Mesodermal cell (in vitro differentiated cells): ENCODE measurements at regions not wholly inside any gene's neighbourhood (a gene's known extent, or its start where the extent isn't known, plus 50 kb on each side); places are given as distances from the start of the nearest gene placed in this dataset.
A peak's percentile ranks its signal among the peaks of the same experiment; 100 is the strongest.
"Not testable (repeated sequence)": the region's sequence is repeated elsewhere in the genome, so short reads cannot be mapped to it uniquely, and the experiment has no call there.

Experiments
- H3K27ac ChIP-seq: 2 replicates; pipeline ENCODE4 v1.7.0; 2013; ENCODE audit warnings: mild to moderate bottlenecking, low read depth, low read length, moderate library complexity; ENCODE audit not compliant: severe bottlenecking
- H3K36me3 ChIP-seq: 2 replicates; pipeline ENCODE4 v1.7.1; 2013; ENCODE audit warnings: mild to moderate bottlenecking, low read length, moderate library complexity; ENCODE audit not compliant: control insufficient read depth, insufficient read depth
- H3K4me1 ChIP-seq: one replicate; pipeline ENCODE4 v1.7.1; 2013; ENCODE audit warnings: mild to moderate bottlenecking, low read length; ENCODE audit not compliant: insufficient read depth, control insufficient read depth, poor library complexity, severe bottlenecking
- H3K4me3 ChIP-seq: 2 replicates; pipeline ENCODE4 v1.7.0; 2013; ENCODE audit warnings: low read length, control low read depth, mild to moderate bottlenecking; ENCODE audit not compliant: insufficient read depth, poor library complexity, severe bottlenecking; ENCODE audit errors: extremely low read depth
- H3K9me3 ChIP-seq: 2 replicates; pipeline ENCODE4 v1.7.1; 2013; ENCODE audit warnings: mild to moderate bottlenecking, low read length, moderate library complexity; ENCODE audit not compliant: control insufficient read depth
- WGBS, 2 experiments: methylation state at CpG; one replicate each; pipeline ENCODE4 v1.1.5; 2013; ENCODE audit warnings: missing lambda C conversion rate in 2 of 2; ENCODE audit not compliant: insufficient coverage in 2 of 2; 5-methylcytosine and 5-hydroxymethylcytosine counted together

- WGBS, 2 experiments, result 0% methylated on average over 1 of the region's 2 CpGs
- Histone ChIP-seq H3K9me3 (no peaks in the 10 kb centered on the region), H3K4me3 (no peak overlapping the region), H3K4me1 (no peaks in the 10 kb centered on the region), H3K36me3 (no peaks in the 10 kb centered on the region), H3K27ac (no peak overlapping the region)
Measured at GRCh38 chr3:153809097-153809496, 312.1 kb upstream of the ARHGEF26 start.

GRCh38 chr3:153818338-153818737 is 302.9 kb upstream of the ARHGEF26 start:
- Histone ChIP-seq H3K27ac (no peak overlapping the region), H3K4me3 (no peak overlapping the region), H3K36me3 (no peaks in the 10 kb centered on the region), H3K4me1 (no peaks in the 10 kb centered on the region), H3K9me3 (no peaks in the 10 kb centered on the region)

GRCh38 chr3:153820035-153820434 is 301.2 kb upstream of the ARHGEF26 start:
- H3K9me3 ChIP-seq, result no peaks in the 10 kb centered on the region
- H3K4me1 ChIP-seq, result no peaks in the 10 kb centered on the region
- H3K36me3 ChIP-seq, result no peaks in the 10 kb centered on the region
- no peak overlapping the region for H3K4me3 ChIP-seq
- no peak overlapping the region for H3K27ac ChIP-seq

- H3K9me3 ChIP-seq, H3K36me3 ChIP-seq, H3K27ac ChIP-seq, H3K4me1 ChIP-seq, H3K4me3 ChIP-seq: not testable (repeated sequence)
- 88% methylated on average over 1 of the region's 3 CpGs; no CpG with 5 or more reads in 1 of the 2 experiments for WGBS, 2 experiments
Measured at GRCh38 chr3:153828346-153828745, 292.8 kb upstream of the ARHGEF26 start.

- Histone ChIP-seq H3K36me3 (no peaks in the 10 kb centered on the region), H3K27ac (no peak overlapping the region), H3K9me3 (no peaks in the 10 kb centered on the region), H3K4me1 (peaks cover 7% of the 10 kb centered on the region), H3K4me3 (no peak overlapping the region)
- no CpG with 5 or more reads among the region's 2 CpGs for WGBS, 2 experiments
Measured at GRCh38 chr3:153829606-153830170, 291.5 kb upstream of the ARHGEF26 start.

GRCh38 chr3:153830552-153830951 is 290.6 kb upstream of the ARHGEF26 start:
- Histone ChIP-seq H3K4me1 (peaks cover 7% of the 10 kb centered on the region), H3K27ac (no peak overlapping the region), H3K4me3 (no peak overlapping the region), H3K9me3 (no peaks in the 10 kb centered on the region), H3K36me3 (no peaks in the 10 kb centered on the region)
- 89 to 100% methylated on average over 1 of the region's 1 CpG for WGBS, 2 experiments

GRCh38 chr3:153835540-153835939 is 285.6 kb upstream of the ARHGEF26 start:
- H3K27ac ChIP-seq, result no peak overlapping the region
- 70 to 82% methylated on average over 2 of the region's 3 CpGs for WGBS, 2 experiments

GRCh38 chr3:153840487-153840886 is 280.7 kb upstream of the ARHGEF26 start:
- Histone ChIP-seq H3K36me3 (no peaks in the 10 kb centered on the region), H3K27ac (no peak overlapping the region), H3K4me3 (no peak overlapping the region), H3K4me1 (no peaks in the 10 kb centered on the region), H3K9me3 (no peaks in the 10 kb centered on the region)
- 100% methylated on average over 1 of the region's 1 CpG; no CpG with 5 or more reads in 1 of the 2 experiments for WGBS, 2 experiments

More at GRCh38 chr3:153835540-153835939, 285.6 kb upstream of the ARHGEF26 start:
- Histone ChIP-seq H3K4me3 (no peak overlapping the region), H3K4me1 (no peaks in the 10 kb centered on the region), H3K9me3 (no peaks in the 10 kb centered on the region), H3K36me3 (no peaks in the 10 kb centered on the region)

- no peak overlapping the region for H3K4me3 ChIP-seq
- no peaks in the 10 kb centered on the region for H3K4me1 ChIP-seq
- H3K9me3 ChIP-seq, result no peaks in the 10 kb centered on the region
- no peaks in the 10 kb centered on the region for H3K36me3 ChIP-seq
- no peak overlapping the region for H3K27ac ChIP-seq
Measured at GRCh38 chr3:153843994-153844393, 277.2 kb upstream of the ARHGEF26 start.

GRCh38 chr3:153845311-153845710 is 275.9 kb upstream of the ARHGEF26 start:
- no peak overlapping the region for H3K4me3 ChIP-seq
- WGBS, 2 experiments, result 100% methylated on average over 1 of the region's 4 CpGs; no CpG with 5 or more reads in 1 of the 2 experiments
- H3K27ac ChIP-seq, result no peak overlapping the region
- H3K4me1 ChIP-seq, result no peaks in the 10 kb centered on the region
- H3K9me3 ChIP-seq, result no peaks in the 10 kb centered on the region
- H3K36me3 ChIP-seq, result no peaks in the 10 kb centered on the region

- H3K4me3 ChIP-seq, result no peak overlapping the region
- WGBS, 2 experiments, result 82 to 100% methylated on average over 2 of the region's 3 CpGs
- H3K36me3 ChIP-seq, result no peaks in the 10 kb centered on the region
- H3K4me1 ChIP-seq, result no peaks in the 10 kb centered on the region
- H3K27ac ChIP-seq, result peak overlapping the region; percentile 12
- H3K9me3 ChIP-seq, result no peaks in the 10 kb centered on the region
Measured at GRCh38 chr3:153848702-153849101, 272.5 kb upstream of the ARHGEF26 start.
